ENCODE measurements at regions not wholly inside any gene's neighbourhood (a gene's known extent, or its start where the extent isn't known, plus 50 kb on each side); places are given as distances from the start of the nearest gene placed in this dataset.

- TF ChIP-seq EZH2 (IDR thresholded peaks at IDR 0.05; ENCODE audit: low read length, missing control alignments) = no peak
- TF ChIP-seq CTCF (conservative IDR thresholded peaks at IDR 0.05 in 1 of 2, IDR thresholded peaks at IDR 0.05 in 1 of 2; ENCODE audit: low read depth in 1 of 2, low read length in 2 of 2) = no peak
These were observed 152.4 kb downstream of the IRX5 start for GRCh38 chr16:55083052-55083451.

Data from fibroblast of lung (primary cell).